H9 (cell line): ENCODE measurements at regions not wholly inside any gene's neighbourhood (a gene's known extent, or its start where the extent isn't known, plus 50 kb on each side); places are given as distances from the start of the nearest gene placed in this dataset.

Experiments used
- DNase-seq: peaks from one replicate; pipeline ENCODE4 v3.0.0-alpha.2; 2017
- H2AFZ ChIP-seq: one replicate; pipeline ENCODE4 v1.6.1; 2013; ENCODE audit warnings: mild to moderate bottlenecking, low read length, control low read depth, moderate library complexity
- H2AK5ac ChIP-seq: 2 replicates; pipeline ENCODE4 v1.6.1; 2013; ENCODE audit warnings: low read length, control low read depth, mixed read lengths; ENCODE audit not compliant: insufficient read length
- H2BK120ac ChIP-seq: one replicate; pipeline ENCODE4 v1.6.1; 2013; ENCODE audit warnings: low read depth, mild to moderate bottlenecking, low read length, control low read depth, inconsistent platforms; ENCODE audit not compliant: poor library complexity, severe bottlenecking
- H2BK12ac ChIP-seq: 2 replicates; pipeline ENCODE4 v1.6.1; 2013; ENCODE audit warnings: low read length, control low read depth, mixed read lengths, low read depth; ENCODE audit not compliant: insufficient read length
- H2BK15ac ChIP-seq: 2 replicates; pipeline ENCODE4 v1.6.1; 2013; ENCODE audit warnings: low read depth, low read length, control low read depth
- H2BK20ac ChIP-seq: one replicate; pipeline ENCODE4 v1.6.1; 2013; ENCODE audit warnings: low read depth, mild to moderate bottlenecking, low read length, control low read depth, inconsistent platforms; ENCODE audit not compliant: poor library complexity, severe bottlenecking
- H2BK5ac ChIP-seq: 2 replicates; pipeline ENCODE4 v1.6.1; 2013; ENCODE audit warnings: low read length, control low read depth, mixed read lengths; ENCODE audit not compliant: insufficient read length
- H3K14ac ChIP-seq: 2 replicates; pipeline ENCODE4 v1.6.1; 2013; ENCODE audit warnings: low read length, control low read depth; ENCODE audit not compliant: insufficient read depth
- H3K18ac ChIP-seq: 2 replicates; pipeline ENCODE4 v1.6.1; 2013; ENCODE audit warnings: low read depth, mild to moderate bottlenecking, mixed read lengths, low read length, control low read depth; ENCODE audit not compliant: insufficient read length
- H3K23ac ChIP-seq: 2 replicates; pipeline ENCODE4 v1.6.1; 2013; ENCODE audit warnings: low read length, control low read depth, mixed read lengths, low read depth; ENCODE audit not compliant: insufficient read length
- H3K23me2 ChIP-seq: 2 replicates; pipeline ENCODE4 v1.6.1; 2013; ENCODE audit warnings: low read depth, mild to moderate bottlenecking, mixed read lengths, low read length, control low read depth; ENCODE audit not compliant: insufficient read length, poor library complexity, severe bottlenecking
- H3K27ac ChIP-seq: 2 replicates; pipeline ENCODE4 v1.5.1; 2013; ENCODE audit warnings: low read length, control low read depth, mixed read lengths, low read depth; ENCODE audit not compliant: insufficient read length
- H3K27me3 ChIP-seq: 2 replicates; pipeline ENCODE4 v1.6.1; 2013; ENCODE audit warnings: low read length, control low read depth, inconsistent platforms; ENCODE audit not compliant: insufficient read depth
- H3K4ac ChIP-seq: 2 replicates; pipeline ENCODE4 v1.6.1; 2013; ENCODE audit warnings: low read depth, mild to moderate bottlenecking, control low read depth, inconsistent platforms, low read length, moderate library complexity
- H3K4me1 ChIP-seq: 2 replicates; pipeline ENCODE4 v1.6.1; 2013; ENCODE audit warnings: low read length, control low read depth, inconsistent platforms; ENCODE audit not compliant: insufficient read depth
- H3K4me2 ChIP-seq: 2 replicates; pipeline ENCODE4 v1.6.1; 2013; ENCODE audit warnings: low read length, control low read depth, mixed read lengths; ENCODE audit not compliant: insufficient read length, insufficient read depth
- H3K56ac ChIP-seq: 2 replicates; pipeline ENCODE4 v1.6.1; 2013; ENCODE audit warnings: low read depth, mild to moderate bottlenecking, mixed read lengths, low read length, control low read depth; ENCODE audit not compliant: insufficient read length
- H3K79me1 ChIP-seq: 2 replicates; pipeline ENCODE4 v1.6.1; 2013; ENCODE audit warnings: low read depth, mild to moderate bottlenecking, moderate library complexity, low read length, control low read depth, inconsistent platforms; ENCODE audit not compliant: insufficient read depth, poor library complexity, severe bottlenecking
- H3K79me2 ChIP-seq: 2 replicates; pipeline ENCODE4 v1.6.1; 2013; ENCODE audit warnings: low read length, control low read depth, inconsistent platforms; ENCODE audit not compliant: insufficient read depth
- H3K9ac ChIP-seq: 2 replicates; pipeline ENCODE4 v1.6.1; 2013; ENCODE audit warnings: low read length, control low read depth, mixed read lengths; ENCODE audit not compliant: insufficient read length; ENCODE audit errors: extremely low read depth
- H3K9me3 ChIP-seq: one replicate; pipeline ENCODE4 v1.6.1; 2013; ENCODE audit warnings: low read depth, low read length, inconsistent platforms; ENCODE audit not compliant: control insufficient read depth
- H3T11ph ChIP-seq: one replicate; pipeline ENCODE4 v1.6.1; 2013; ENCODE audit warnings: mild to moderate bottlenecking, low read length, control low read depth, inconsistent platforms
- H4K20me1 ChIP-seq: one replicate; pipeline ENCODE4 v1.6.1; 2013; ENCODE audit not compliant: control insufficient read depth, insufficient read length, insufficient read depth
- H4K5ac ChIP-seq: 2 replicates; pipeline ENCODE4 v1.6.1; 2013; ENCODE audit warnings: low read depth, mild to moderate bottlenecking, mixed read lengths, low read length, control low read depth; ENCODE audit not compliant: insufficient read length
- H4K8ac ChIP-seq: replicated peaks from 2 replicates; pipeline ENCODE4 v1.6.1; 2013; ENCODE audit warnings: low read length, control low read depth, mixed read lengths, low read depth; ENCODE audit not compliant: insufficient read length
- H4K91ac ChIP-seq: 2 replicates; pipeline ENCODE4 v1.6.1; 2013; ENCODE audit warnings: low read depth, mild to moderate bottlenecking, moderate library complexity, mixed read lengths, low read length, control low read depth; ENCODE audit not compliant: insufficient read length
- H3K27ac Mint-ChIP-seq, 3 experiments: 2 replicates in 2 of 3; 3 replicates in 1 of 3; pipeline ENCODE4 v1.8.0; 2020 to 2021; ENCODE audit warnings: mixed read lengths in 3 of 3, mild to moderate bottlenecking in 1 of 3, moderate library complexity in 1 of 3
- H3K27me3 Mint-ChIP-seq: 2 replicates; pipeline ENCODE4 v1.8.0; 2021; ENCODE audit warnings: low read depth, mild to moderate bottlenecking, moderate library complexity, mixed read lengths
- H3K36me3 Mint-ChIP-seq, 3 experiments: 2 replicates in 2 of 3; 3 replicates in 1 of 3; pipeline ENCODE4 v1.8.0; 2020 to 2021; ENCODE audit warnings: low read depth in 3 of 3, mixed read lengths in 3 of 3; ENCODE audit not compliant: insufficient read depth in 1 of 3
- H3K4me1 Mint-ChIP-seq, 2 experiments: 2 replicates each; pipeline ENCODE4 v1.8.0; 2020; ENCODE audit warnings: mixed read lengths in 2 of 2
- H3K4me3 Mint-ChIP-seq, 2 experiments: 2 replicates in 1 of 2; 3 replicates in 1 of 2; pipeline ENCODE4 v1.8.0; 2020 to 2021; ENCODE audit warnings: mild to moderate bottlenecking in 2 of 2, mixed read lengths in 2 of 2, moderate library complexity in 1 of 2
- H3K9me3 Mint-ChIP-seq, 2 experiments: 2 replicates in 1 of 2; 3 replicates in 1 of 2; pipeline ENCODE4 v1.8.0; 2020; ENCODE audit warnings: mild to moderate bottlenecking in 2 of 2, mixed read lengths in 2 of 2, moderate library complexity in 1 of 2
- CTCF ChIP-seq: fragments of 200-600 bp; sonication (generic); conservative IDR thresholded peaks from 3 replicates; pipeline ENCODE4 v1.8.0; 2021; ENCODE audit warnings: antibody characterized with exemption, mild to moderate bottlenecking
- WGBS: extraction: QIAGEN DNeasy Blood & Tissue Kit; methylation state at CpG from one replicate; pipeline ENCODE4 v1.1.7; 2013; ENCODE audit warnings: missing lambda C conversion rate, low lambda C conversion rate, mixed read lengths; ENCODE audit not compliant: insufficient read length; ENCODE audit errors: extremely low coverage; 5-methylcytosine and 5-hydroxymethylcytosine counted together

GRCh38 chr16:60170196-60170595, 1436.1 kb upstream of the GOT2 start:
- no peak overlapping the region for H2AFZ ChIP-seq
- H3K14ac ChIP-seq = no peak overlapping the region
- H4K8ac ChIP-seq = no peak overlapping the region
- H3K36me3 Mint-ChIP-seq = no peaks in the 10 kb centered on the region; a peak in 1 of 7 replicates
- no peaks in the 10 kb centered on the region for H3K79me2 ChIP-seq
- no peaks in the 10 kb centered on the region for H3K9me3 ChIP-seq
- H3K18ac ChIP-seq = no peak overlapping the region
- no peaks in the 10 kb centered on the region for H3K27me3 ChIP-seq
- no peak for DNase-seq
- H3K27me3 Mint-ChIP-seq = no peaks in the 10 kb centered on the region
- H2BK5ac ChIP-seq = no peak overlapping the region
- no peak overlapping the region for H3K27ac ChIP-seq
- H2BK15ac ChIP-seq = no peak overlapping the region
- no peak overlapping the region for H2BK12ac ChIP-seq
- no peaks in the 10 kb centered on the region for H3K4me1 ChIP-seq
- H2BK120ac ChIP-seq = no peak overlapping the region
- no peaks in the 10 kb centered on the region for H3K23me2 ChIP-seq
- H3K4me1 Mint-ChIP-seq = no peaks in the 10 kb centered on the region
- no peak overlapping the region for H3K27ac Mint-ChIP-seq
- H4K91ac ChIP-seq = no peak overlapping the region
- no peak overlapping the region for H2AK5ac ChIP-seq
- H3T11ph ChIP-seq = no peak overlapping the region
- H3K23ac ChIP-seq = no peak overlapping the region
- H4K20me1 ChIP-seq = no peaks in the 10 kb centered on the region
- H3K4me3 Mint-ChIP-seq = no peak overlapping the region
- no peak overlapping the region for H3K4ac ChIP-seq
- no peaks in the 10 kb centered on the region for H3K79me1 ChIP-seq
- peaks cover 2% of the 10 kb centered on the region in 2 experiments; a peak in 3 of 5 replicates for H3K9me3 Mint-ChIP-seq
- H3K4me2 ChIP-seq = no peak overlapping the region
- TF ChIP-seq CTCF = no peak
- H2BK20ac ChIP-seq = no peak overlapping the region
- no peak overlapping the region for H4K5ac ChIP-seq
- H3K9ac ChIP-seq = no peak overlapping the region
- WGBS = no CpG with 5 or more reads among the region's 3 CpGs
- no peak overlapping the region for H3K56ac ChIP-seq
